ENCODE measurements at regions not wholly inside any gene's neighbourhood (a gene's known extent, or its start where the extent isn't known, plus 50 kb on each side); places are given as distances from the start of the nearest gene placed in this dataset.

DNA sequence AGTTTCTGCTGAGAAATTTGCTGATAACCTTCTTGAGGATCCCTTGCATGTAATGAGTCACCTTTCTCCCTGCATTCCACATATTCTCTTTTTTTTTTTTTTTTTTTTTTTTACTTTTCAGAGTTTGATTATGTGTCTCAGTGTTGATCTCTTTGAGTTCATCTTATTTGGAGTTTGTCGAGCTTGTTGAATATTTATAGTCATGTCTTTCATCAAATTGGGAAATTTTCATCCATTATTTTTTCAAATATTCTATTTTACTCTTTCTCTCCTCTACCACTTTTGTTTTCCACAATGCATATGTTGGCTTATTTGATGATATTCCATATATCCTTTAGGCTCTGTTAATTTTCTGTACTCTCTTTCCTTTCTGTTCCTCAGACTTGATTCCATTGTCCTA, 136.1 kb downstream of the MAD2L1 start:
- DNase-seq: no peak

DNA sequence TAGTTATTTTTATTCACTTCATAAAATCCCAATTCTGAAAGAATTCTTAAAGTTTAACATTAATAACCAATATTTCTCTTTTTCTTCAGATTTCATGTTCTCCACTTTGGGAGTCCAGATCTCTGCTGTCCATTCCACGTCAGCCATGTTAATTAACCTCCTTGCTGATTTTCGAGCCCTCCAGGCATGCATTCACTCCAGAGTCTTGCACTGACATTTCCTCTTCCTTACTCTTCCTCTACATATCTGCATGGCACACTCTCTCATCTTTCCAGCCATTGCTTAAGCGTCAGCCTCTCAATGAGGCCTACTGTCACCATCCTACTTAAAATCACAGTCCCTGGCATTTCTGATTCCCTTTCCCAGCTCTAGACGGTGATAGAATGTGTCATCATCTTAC, 144.8 kb downstream of the MAD2L1 start:
- no peak for DNase-seq

DNA sequence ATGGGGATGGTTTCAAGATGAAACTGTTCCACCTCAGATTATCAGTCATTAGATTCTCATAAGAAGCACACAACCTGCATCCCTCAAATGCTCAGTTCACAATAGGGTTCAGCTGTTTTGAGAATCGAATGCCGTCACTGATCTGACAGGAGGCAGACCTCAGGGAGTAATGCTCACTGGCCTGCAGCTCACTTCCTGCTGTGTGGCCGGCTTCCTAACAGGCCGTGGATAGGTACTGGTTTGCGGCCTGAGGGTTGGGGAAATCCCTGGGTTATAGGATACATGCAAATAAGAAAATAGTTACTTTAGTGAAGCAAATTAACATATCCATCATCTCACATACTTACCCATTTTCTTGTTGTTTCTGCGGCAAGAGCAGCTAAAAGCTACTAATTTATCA, 160.4 kb downstream of the MAD2L1 start:
- no peak for DNase-seq

DNA sequence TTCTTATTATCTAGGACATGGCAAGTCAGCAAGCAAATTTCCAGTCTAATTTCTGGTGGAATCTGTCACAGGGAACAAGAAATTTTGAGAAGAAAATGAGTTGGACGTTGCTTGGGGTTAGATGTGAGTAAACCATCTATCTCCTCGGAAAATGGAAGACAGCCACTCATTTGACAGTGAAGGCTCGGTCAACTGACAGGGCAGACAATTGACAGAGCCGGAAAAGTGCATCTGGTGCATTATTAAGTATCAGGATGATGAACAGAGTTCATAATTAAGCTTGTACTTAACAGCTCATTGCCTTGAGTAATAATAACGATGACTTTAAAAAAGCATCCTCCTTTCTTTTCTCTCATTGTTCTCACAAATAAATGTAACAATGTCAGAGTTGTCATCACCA, 168.4 kb downstream of the MAD2L1 start:
- no peak for DNase-seq

DNA sequence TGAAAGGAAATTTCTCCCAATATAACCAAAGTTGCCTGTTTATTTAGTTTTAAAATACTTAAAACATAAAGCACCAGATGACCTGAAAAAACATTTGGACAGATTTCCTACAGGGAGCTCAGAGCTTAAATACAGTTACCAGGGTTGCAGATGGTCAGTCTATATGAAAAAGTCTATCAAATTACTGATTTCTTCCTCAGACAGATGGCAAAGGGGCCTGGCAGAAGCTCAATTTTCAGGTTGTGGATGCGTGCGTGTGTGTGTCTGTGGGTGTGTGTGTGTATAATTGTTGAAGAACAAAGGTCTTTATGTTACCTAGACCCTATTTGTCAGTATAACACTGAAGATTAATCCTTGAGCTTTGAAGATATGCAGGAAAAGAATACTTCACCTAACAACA, 169.4 kb downstream of the MAD2L1 start:
- no peak for DNase-seq

DNA sequence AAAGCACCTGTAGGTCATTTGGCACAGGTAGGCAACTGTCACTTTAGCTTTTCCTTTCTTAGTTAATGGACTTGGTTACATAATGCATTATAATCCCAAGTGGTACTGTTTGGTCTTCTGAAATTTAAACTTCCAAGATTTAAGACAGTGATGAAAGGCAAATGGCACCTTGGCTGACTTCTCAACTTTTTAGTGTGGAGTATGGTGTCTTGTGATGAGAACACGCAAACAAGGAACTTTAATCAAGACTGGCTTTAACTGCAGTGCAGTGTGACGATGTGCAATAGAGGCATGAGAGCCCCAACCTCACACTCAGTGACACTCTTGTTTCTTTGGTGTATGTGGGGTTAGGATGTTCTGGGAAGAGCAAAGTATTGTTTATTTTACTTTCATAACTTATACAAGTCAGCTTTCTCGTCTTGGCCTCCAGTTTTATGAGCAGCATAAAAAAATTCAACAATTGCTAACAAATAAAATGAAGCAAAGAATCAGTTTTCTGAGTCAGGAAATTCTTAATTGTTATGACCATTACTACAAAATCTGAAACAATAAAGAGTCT, 171.9 kb downstream of the MAD2L1 start:
- DNase-seq: no peak

DNA sequence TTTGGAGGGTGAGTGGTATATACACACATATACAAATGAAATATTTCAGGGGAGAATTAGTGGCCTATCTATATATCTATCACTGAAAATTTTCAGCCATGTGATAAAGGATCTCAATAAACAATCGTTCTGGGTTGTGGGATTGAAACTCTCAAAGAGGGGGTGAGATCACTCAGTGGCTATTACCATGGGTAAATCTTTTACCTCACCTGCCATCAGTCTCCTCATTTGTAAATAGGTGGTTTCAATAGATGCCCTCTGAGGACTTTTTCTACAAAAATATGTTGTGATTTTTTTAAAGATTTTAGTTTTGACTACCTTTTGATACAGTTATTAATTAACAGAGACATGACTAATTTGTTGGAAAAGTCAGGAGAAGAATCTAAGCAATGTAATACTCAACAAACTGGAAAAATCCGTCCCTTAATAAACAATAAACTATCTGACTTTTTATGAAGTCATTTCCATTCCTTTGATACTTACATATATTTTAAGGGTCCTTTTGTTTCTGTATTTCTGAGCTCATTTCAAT, 192.8 kb downstream of the MAD2L1 start:
- no peak for DNase-seq

DNA sequence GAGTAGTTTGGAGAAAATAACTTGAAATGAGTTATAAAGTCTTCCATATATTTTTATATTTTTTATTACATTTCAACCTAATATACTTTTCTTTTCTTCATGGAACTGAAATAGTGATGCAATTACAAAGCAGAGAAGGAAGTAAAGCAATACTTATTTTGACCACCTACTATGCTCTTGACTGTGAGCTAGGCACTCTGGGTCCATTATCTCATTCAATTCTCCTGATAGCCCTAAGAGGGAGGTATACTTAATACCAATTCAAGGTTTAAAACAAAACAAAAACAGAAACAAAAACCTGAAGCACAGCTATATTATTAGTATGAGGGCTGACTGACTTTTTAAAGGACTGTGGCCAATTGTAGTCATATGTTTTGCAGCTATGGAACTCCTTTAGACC, 193.5 kb downstream of the MAD2L1 start:
- DNase-seq: no peak

DNA sequence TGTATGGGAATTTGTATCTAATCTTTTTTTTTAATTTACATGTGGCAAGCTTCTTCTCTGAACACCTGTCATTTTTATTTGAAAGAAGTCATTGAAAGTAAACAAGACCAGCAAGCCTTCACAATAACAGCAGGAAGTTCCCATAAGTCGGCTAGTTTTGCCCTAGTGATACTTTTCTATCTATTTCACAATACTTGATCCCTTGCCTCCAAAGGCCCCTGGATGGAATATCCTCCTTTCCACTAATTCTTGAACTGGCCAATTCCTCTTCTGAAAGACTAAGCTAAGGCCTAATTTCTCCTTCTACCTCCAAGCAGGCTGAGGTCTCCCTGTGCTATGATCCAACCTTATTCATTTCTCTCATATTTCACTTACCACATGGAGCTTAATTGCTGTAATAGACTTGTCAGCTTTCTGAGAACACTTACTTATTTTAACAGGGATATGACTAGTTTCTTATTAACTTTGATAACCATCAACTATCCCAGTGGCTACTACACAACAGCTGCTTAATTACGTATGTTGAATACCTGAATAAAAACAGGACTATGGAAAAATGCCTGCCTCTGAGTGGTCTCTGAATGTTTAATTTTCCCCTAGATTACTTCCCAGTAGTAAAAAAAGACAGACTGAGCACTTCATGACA, 194.2 kb downstream of the MAD2L1 start:
- no peak for DNase-seq

DNA sequence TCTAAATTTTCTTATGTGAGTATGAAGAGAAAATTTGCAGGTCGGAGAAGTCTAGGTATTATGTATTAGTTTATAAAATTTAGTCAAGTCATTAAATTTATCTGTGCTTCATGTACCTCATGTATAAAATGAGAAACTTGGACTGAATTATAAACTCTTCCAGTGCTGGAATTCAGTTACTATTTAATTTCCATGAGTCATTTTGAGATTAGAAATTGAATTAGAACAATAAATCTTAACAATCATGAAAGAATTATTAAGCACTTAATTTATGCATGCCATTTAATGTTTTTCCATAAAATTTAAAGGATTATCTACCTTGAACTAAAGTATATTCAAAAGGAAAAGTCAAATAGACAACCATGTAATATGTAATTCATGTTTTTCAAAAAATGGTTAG, 195.8 kb downstream of the MAD2L1 start:
- no peak for DNase-seq

DNA sequence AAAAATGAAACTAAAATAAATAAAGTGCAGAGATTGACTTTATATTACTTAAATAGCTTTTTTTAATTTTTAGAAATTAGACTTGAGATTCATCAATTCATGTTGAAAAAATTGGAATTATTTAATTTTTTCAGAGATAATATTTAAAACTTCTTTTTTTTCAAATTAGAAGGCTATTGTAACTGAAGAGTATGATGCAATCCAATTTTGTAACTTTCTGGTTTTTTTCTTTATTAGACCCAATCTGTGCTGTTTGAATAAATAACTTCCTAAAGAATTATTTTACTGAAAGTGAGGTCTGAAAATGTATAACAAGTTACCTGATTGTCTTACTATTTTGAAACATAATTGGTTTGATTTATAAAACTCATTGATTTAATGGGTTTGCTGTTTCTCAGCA, 200.9 kb downstream of the MAD2L1 start:
- DNase-seq: no peak

DNA sequence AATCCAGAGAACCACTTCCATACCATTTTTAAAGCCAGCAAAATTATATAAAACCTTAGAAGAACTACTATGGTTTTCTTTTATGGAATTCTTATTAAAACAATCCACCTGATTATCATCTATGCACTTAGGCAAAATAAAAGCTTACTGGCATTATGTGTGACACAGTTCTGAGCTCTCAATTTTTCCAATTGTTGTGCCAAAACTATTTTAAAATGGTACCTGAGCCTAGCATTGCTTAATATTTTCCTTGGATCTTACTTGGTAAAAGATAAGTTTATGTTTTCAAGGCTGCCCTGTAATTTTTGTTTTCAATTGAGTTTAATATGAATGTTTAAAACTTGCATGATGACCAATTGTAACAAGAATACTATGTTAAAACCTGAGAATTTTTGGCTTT, 201.3 kb downstream of the MAD2L1 start:
- DNase-seq: no peak

DNA sequence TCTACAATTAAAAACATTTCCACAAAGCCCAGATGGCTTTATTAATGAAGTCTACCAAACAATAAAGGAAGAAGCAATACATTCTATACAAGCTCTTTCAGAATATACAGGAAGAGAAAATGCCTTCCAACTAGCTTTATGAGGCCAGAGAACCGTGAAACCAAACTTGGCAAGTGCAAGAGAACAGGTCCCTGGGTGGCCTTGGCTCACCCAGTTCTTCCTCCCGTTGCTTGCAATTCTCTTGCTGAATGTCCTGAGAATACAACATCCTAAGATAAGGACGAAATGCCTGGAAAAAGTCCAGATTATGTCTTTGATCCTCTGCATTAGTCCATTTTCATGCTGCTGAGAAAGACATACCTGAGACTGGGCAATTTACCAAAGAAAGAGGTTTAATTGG, 204.9 kb downstream of the MAD2L1 start:
- no peak for DNase-seq

DNA sequence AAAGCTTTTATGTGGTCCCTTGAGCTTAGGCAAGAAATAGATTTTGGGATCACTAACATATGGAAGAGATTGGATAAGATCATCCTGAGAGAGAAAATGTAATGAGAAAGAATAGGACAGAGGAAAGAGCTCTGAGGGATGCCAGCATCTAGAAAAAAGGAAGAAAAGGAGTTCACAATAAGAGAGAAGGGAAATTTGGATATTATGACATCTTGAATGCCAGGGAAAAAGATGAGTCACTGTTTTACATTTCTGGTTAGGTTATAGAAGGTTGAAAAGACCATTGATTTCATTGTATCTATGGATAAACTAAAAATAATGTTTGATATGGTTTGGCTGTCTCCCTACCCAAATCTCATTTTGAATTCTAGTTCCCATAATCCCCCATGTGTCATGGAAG, 208.5 kb downstream of the MAD2L1 start:
- no peak for DNase-seq

DNA sequence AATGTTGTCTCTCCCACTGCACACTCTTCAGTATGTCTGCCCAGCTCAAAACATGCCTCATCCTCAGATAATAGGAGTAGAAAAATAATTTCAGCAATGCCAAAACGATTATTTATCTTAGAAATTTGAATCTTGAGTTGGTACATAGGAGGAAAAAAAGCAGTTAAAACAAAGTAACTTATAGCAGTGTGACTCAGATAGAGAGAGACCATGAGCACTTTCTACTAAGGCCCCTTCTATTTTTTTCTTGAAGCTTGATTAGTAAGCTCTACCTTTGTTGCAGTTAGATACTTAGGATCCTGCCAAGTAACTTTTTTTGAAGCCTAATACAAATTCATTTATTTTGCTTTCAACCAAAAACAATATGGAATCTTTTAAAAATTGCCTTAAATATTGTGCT, 212.3 kb downstream of the MAD2L1 start:
- no peak for DNase-seq

DNA sequence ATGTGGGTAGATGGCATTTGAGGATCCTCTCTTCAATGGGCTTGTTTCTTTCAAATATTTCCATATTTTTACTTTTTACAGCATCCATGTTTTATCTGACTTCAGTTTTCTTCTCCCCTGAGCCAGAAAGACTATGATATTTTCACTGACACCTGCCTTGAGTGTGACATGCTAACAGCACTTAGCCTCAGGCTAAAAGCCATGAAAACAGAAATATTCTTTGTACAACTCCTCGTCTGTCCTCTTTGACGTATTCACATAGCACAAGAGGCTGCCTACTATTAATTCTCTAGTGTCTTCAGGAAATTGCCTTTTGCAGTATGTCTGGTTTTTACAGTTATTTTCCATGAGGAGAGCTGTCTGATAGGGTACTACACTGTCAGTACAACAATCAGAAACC, 215.0 kb downstream of the MAD2L1 start:
- no peak for DNase-seq

DNA sequence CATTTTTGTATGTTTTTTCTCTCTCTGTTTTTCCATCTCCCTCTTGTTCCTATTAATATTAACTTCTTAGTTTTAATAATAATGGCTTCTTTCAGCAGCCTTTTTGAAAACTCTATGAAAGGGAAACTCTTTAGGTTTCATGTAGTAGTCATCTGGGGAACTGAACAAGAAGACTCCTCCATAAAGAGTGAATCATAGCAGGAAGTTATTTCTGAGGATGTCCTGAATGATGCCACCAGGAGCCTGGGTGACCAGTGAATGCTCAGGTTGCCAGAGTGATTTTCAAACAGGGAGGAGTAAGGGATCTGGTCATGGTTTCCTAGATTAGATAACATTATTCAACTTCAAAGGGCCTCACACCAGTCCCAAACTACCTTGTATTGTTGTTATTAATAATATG, 212.8 kb upstream of the PDE5A start:
- no peak for DNase-seq

DNA sequence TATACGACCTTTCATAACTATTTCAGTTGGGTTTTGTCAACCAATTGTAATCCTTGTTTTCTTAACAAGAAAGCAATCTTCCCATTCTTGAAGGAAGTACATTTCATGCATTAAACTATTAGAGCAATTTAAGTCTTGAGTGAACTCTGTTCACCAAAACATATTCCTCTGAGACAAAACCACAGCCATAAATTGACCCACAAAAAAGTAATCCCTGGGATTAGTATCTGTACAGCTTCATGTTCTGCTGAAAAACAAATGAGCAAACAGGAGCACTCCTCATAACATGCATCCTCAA, 207.0 kb upstream of the PDE5A start:
- no peak for DNase-seq

DNA sequence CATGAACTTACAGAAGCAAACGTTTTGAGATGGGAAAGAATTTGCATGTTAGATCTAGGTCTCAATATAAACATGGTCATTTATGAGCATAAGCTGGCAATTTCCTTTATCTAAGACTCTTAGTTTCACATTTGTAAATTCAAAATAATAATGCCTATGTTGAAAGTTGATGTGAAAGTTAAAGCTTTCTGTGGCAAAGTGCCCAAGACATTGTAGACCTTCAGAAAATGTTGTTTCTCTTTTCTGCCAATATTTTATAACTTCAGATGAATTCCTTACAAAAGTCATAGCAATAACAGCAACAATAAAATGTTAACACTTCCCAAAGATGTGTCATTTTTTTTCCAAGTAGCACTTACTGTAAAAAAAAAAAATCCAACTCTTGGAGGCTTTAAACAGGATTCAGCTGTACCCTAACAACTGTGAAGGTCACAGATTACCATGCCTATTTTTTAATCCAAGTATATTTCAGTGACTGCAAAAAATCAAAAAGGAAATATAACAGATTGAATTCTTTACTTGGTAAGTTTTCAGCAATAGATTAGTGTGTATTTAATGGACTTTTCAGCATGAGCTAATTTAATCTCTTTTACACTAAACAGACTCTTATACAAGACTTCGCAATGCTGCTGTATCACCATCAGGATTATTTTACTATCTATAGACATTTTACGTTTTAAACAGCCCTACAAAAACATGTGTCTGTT, 206.5 kb upstream of the PDE5A start:
- DNase-seq: no peak

DNA sequence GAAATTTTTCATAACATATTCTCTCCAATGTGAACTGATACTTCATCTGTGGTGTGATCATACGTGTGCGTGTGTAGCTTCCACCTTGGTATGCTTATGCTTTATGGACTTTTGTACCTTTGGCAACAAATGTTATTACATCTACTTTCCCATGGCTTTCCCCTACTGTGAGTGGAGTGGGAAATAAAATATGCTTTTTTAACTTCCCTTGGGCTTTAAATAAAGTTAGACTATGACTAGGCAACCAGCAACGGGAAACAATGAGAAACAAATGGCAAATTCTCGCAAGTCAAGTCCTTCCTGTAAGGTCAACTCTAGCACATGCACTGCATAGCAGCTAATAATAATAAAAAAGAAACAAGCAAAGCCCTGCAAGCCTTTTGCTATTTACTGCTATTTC, 205.0 kb upstream of the PDE5A start:
- DNase-seq: no peak

DNA sequence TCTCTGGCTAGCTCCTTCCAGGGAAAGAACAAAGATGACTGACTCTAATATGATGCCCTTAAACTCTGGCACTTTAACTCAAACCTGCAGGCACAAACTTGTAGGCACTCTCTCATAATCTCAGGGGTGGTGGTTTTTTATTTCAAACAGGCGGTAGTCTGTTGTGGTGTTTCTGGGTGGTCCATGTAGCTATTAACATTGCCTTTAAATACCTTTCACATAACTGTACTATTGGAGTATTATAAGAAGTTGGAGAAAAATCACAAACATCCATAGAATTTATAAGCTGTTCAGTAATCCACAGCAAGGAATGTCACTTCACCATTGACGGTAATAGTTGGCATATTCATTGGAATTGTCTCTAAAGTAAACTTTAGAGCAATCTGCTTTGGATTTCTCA, 204.2 kb upstream of the PDE5A start:
- DNase-seq: no peak

DNA sequence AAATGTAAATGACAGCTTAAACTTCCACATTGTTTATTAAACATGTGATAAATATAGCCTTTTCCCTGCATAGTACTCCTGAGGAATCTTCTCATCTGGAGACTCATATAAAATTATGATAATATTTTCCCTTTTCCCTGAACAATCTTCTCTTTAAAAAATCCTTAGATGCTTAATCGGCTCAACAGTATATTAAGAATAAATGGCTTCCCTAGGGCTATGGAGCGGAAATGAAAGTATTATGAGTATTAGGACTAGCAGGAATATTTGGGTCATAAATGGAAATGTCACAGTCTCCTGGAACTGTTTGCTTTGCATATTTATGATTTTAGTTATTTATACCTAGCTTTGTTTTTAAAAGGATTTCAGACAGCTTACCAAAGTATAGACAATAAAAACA, 200.7 kb upstream of the PDE5A start:
- DNase-seq: no peak

DNA sequence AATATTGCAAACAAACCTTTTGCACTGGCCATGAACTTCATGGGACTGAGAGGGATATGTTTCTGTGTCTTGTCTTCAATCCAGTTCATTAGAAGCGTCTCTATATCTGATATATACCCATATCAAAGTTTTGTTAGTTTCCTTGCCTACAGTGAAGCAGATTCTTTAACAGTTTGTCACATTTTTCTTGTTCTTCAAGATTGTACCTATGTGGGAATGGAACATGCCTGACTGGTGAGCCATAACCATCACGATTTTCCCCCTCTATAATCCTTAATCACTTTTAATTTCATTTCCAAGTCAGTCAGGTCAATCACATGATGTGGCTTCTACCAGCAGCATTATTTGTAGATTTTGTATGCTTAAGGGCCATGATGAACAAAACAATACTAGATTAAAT, 197.1 kb upstream of the PDE5A start:
- DNase-seq: no peak

DNA sequence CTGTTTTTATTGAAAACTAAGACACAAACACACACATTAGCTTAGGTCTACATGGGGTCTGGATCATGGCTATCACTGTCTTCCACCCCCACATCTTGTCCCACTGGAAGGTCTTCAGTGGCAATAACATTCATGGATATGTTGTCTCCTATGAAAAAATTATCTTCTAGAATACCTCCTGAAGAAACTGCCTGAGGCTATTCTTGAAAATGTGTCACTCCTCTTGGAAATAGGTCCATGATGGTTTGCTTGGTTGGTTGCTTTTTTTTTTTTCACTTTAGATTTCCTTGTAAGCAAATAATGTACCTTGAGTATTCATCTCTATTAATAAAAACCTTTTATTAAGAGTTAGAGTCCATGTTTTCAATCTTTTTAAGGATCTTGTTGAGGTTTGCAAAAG, 195.3 kb upstream of the PDE5A start:
- DNase-seq: no peak

DNA sequence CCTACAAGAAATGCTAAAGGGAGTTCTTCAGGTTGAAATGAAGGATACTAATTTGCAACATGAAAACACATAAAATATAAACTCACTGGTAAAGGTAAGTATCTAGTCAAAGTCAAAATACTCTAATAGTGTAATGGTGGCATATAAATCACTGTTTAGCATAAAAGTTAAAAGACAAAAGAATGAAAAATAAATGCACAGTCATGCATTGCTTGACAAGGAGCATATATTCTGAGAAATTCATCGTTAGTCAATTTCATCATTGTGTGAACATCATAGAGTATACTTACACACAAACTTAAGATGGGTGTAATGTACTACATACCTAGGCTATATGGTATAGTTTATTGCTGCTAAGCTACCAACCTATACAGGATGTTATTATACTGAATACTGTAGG, 194.4 kb upstream of the PDE5A start:
- no peak for DNase-seq
